GM18499 (cell line): ENCODE measurements at regions not wholly inside any gene's neighbourhood (a gene's known extent, or its start where the extent isn't known, plus 50 kb on each side); places are given as distances from the start of the nearest gene placed in this dataset.
"Not testable (repeated sequence)": the region's sequence is repeated elsewhere in the genome, so short reads cannot be mapped to it uniquely, and the experiment has no call there.

Experiments used
- ATAC-seq: cut with Tn5 transposase; IDR thresholded peaks from one replicate; pipeline ENCODE4 v1.9.1; 2021; ENCODE audit warnings: moderate number of reproducible peaks; ENCODE audit not compliant: insufficient read depth, unreplicated experiment

DNA sequence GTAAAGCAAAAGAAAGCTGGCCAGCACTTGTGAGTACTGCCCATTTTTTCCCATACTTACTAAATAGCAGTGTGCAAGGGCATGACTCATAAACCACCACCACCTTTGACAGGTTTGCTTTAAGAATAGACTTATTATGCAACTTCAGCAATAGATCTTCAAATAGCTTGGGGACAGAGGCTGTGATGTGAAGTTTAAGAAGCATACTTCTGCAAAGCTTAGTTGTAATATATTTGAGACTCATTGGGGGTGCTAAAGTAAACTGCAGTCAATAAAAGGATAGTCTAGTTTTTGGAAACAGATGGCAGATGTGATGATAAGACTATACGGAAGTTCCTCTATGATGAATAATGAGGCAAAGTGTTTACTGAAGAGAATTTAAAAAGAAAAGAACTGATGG lies 210.0 kb downstream of the PLA2G4A start:
- no peak for ATAC-seq

DNA sequence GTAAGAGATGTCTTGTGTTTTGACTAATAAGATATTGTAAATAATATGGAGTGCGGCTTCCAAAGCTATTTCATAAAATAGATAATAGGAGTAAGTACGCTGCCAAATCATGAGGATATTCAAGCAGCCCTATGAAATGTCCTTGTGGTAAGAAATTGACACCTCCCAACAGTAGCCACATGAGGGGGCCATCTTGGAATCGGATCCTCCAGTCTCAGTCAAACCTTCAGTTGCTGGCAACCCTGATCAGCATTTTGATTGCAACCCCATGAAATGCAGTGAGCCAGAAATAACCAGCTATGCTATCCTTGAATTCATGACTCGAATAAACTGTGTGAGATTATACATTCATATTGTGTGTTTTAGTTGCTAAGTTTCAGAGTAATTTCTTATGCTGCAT lies 212.4 kb downstream of the PLA2G4A start:
- ATAC-seq: no peak

DNA sequence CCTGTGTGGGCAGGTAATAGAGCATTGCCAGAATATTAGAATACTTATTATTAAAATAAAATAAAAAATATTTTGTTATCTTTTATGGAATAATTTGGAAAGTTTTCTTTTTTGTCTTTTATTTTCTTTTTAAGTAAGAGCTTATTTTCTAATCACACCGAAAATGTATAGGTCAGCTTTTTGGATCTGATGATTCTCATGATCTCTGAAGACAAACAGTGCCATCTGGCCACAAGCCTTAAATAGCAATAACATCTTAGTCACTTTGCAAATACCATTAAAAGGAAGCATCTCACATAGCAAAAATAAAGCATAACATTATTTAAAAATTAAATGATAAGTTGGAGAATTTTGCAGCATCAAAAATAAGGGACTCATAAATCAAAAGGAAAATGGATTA lies 213.8 kb downstream of the PLA2G4A start:
- ATAC-seq: no peak

DNA sequence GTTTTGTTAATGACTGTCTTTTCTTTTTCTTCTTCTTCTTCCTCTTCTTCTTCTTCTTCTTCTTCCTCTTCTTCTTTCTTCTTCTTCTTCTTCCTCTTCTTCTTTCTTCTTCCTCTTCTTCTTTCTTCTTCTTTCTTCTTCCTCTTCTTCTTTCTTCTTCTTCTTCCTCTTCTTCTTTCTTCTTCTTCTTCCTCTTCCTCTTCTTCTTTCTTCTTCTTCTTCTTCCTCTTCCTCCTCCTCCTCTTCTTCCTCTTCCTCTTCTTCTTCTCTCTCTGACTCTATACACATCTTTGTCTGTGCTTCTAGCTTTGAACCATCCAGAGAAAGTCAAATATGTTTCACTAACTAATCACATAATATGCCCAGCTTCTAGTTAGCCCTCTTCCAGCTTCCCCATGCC lies 214.7 kb downstream of the PLA2G4A start:
- not testable (repeated sequence) for ATAC-seq

DNA sequence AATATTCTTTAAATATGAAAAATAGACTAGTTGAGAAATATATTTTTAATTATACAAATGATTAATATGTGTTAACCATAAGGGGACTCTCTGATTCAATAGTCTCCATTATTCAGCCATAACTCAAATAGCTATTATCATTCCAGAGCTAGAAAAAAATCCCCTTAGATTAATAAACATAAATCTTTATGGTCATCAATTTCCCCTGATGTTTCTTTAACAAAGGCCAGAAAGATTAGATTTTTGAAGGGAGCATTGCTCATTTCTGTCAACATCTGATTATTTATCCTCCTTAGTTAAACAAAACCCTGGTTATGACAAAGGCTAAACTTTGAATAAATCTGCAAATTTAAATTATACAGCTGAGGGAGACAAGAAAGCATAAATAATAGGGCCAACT lies 215.7 kb downstream of the PLA2G4A start:
- no peak for ATAC-seq

DNA sequence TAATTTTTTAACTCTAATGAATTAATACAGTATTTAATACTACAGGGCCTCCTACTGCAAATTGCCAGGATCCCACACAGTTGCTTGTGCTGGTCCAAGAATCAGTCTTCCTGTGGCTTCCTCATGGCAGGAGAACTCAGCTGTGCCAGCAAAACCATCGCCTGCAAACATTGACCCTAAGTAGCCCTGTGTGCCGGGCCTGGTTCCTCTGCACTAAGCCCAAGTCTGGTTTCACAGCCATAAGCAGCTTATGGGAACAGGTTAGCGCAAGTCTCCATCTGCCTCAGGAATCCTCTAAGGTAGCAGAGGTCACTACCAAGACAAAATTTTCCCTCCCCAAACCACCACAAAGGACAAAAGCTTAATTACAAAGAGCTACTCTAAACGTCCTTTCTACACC lies 216.6 kb downstream of the PLA2G4A start:
- ATAC-seq: no peak

DNA sequence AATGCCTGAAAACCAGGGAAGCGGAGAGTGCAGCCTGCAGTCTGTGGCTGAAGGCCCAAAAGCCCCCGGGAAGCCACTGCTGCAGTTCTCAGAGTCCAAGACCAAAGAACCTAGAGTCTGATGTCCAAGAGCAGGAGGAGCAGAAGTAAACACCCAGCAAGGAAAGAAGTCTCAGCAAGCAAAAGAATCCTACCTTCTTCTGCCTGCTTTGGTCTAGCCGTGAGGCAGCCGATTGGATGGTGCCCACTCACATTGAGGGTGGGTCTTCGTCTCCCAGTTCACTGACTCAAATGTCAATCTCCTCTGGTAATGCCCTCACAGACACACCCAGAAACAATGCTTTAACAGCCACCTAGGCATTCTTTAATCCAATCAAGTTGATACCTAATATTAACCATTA lies 217.5 kb downstream of the PLA2G4A start:
- no peak for ATAC-seq

DNA sequence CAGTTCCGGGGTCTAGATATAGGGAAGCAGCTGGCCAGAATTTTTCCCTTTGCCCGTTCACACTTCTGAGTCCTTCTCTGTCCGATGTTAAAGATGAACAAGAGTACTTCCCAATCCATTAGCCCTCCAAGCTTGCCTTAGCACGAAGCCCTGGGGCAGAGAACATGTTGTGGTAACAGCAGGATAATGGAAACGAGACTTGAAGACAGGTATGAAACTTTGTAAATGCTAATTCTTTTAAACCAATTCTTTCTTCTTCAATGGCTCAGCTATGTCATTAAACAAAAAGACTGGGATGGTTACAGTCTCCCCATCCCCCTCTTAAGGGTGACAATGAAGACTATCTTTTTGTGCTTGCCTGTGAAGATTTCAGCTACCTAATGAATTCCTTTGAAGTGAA lies 218.5 kb downstream of the PLA2G4A start:
- no peak for ATAC-seq

DNA sequence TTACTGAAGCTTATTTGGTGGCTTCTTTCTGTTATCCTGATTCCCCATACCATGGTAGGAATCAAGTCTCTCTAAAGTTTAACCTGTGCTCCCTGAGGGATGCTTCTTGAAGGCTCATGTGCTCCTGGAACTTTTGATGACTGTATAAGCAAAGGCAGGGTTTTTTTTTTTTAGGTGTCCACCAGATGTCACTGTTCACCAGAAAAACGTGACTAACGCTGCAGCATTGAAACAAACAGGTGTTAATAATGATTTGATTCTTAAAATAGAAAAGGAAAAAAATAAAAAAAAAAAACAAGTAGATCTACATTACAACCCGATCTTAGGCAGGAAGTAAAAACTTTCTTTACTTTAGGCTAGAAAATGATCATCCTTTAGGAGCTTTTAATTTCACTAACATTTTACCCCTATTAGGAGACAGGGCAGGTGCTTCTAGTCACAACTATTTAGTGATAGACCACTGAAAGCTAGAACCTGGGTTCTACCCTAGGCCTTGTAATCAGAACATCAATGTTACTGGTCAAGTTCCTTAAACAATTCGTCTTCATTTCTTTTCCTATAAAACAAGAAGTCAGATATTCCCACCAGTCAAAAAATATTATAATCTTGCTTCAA lies 223.0 kb downstream of the PLA2G4A start:
- peak; percentile 83 for ATAC-seq

DNA sequence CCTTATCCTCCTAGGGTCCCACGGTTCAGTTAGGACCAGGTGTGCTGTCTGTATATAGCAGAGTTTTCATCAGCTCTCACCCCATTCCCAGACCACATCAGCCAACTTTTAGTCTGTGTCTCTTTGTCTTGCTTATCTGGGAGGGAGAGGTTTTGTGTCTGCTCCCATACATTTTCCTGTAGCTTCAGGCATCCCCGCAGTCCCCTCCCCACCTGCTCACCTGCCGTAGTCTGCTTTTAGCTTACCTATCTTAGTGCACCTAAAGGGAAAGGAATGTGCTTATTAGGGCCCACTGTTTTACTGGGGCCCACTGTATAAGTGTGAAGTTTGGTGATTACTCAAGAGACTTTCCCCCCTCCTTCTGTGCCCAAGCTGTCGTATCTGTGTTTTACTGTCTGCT lies 225.1 kb downstream of the PLA2G4A start:
- no peak for ATAC-seq

DNA sequence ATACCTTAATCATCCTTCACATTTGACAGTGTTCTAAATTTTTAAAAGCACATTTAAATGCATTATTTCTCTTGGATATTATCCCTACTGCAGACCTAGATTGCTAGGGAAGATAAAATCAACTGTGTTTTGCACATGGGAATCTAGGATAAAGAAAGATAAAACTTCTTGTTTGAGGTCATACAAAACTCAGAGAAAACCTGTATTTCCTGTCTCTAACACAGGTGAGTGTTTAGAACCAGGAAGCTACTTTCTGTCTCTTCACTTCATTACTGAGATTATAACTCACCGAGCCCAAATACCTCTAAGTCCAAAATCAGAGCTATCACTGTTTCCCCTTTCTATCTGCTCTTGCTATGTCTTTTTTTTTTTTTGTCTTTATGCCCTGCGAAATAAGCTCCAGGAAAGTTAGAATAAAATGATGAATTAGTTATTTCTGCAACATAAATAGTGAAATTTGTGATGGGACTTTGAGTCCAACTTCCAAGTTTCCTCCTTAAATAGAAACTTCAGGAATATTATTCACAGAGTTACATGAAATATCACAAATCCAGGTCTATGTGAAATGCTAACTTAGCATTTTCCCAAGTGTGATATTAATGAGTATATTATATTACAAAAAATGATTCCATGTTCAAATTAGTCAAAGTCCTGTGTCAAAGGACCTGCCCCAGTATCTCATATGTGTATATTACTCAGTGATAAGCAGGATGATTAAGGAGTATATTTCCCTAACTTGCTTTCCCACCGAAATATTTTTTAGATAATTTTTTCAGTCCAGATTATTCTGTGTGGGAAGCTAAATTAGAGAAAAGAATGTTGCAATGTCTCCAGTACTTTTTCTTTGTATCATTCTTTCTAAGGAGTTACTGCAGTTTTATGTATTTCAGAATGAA lies 226.4 kb downstream of the PLA2G4A start:
- ATAC-seq: no peak

DNA sequence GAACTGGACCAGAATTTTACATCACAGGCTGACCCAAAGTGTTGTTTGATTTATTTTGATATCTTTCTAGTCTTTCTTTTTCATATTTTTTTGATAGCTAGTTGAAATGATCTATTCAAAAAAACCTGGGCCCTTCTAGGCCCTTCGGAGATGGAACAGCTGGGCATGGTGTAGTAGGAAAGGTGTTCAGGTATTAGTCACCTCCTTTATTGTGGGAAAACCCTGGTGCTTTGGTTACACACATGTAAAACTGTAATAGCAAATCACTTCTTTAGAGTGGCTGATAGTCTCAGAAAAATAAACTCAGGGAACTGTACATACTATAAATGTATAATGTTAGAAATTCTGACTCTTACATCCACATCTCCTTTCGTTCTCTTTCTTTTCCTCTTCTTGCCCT lies 234.5 kb downstream of the PLA2G4A start:
- ATAC-seq: no peak

DNA sequence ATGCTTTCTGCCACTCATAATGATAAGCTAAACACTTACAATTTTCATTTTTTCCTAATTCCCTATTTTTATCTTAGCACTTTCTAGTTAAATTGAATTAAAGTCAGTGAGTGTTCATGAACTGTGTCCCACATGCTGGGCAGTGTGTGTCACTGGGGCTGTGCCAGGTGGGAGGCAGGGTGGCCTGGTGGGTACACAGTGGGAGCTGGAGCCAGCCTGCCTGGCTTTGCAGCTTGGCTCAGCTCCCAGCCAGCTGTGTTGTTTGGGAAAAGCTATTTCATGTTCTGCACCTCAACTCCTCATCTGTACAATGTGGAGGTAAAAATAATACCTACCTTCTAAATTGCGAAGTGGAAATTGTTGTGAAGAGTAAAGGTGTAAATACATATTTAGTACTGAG lies 238.4 kb downstream of the PLA2G4A start:
- ATAC-seq: no peak

DNA sequence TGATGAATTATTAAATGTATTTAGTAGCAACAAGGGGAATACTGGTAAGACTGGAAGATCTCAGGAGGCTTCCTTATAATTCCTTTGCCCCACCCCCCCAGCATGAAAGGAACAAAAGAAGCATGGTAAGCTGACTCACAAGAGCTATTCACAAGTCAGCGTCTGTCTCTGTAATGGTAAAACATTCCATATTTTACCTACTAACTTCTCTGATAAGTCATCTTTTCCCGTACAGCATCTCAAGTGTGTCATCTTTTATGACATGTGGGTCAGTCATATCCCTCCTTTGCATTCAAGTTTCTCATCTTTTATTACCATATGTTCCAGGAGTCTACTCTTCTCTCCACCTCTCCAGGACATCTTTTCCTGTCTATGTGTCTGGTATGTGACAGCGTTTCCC lies 241.3 kb downstream of the PLA2G4A start:
- ATAC-seq: no peak

DNA sequence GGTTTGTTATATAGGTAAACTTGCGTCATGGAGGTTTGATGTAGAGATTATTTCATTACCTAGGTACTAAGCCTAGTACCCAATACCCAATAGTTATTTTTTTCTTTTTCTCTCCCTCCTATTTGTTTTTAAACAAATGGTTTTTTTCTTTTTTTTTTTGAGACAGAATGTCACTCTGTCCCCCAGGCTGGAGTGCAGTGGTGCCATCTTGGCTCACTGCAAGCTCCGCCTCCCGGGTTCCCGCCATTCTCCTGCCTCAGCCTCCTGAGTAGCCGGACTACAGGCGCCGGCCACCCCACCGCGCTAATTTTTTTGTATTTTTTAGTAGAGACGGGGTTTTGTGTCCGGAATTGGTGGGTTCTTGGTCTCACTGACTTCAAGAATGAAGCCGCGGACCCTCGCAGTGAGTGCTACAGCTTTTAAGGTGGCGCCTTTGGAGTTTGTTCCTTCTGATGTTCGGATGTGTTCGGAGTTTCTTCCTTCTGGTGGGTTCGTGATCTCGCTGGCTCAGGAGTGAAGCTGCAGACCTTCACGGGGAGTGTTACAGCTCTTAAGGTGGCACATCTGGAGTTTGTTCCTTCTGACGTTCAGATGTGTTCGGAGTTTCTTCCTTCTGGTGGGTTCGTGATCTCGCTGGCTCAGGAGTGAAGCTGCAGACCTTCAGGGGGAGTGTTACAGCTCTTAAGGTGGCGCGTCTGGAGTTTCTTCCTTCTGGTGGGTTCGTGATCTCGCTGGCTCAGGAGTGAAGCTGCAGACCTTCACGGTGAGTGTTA lies 243.7 kb downstream of the PLA2G4A start:
- not testable (repeated sequence) for ATAC-seq

DNA sequence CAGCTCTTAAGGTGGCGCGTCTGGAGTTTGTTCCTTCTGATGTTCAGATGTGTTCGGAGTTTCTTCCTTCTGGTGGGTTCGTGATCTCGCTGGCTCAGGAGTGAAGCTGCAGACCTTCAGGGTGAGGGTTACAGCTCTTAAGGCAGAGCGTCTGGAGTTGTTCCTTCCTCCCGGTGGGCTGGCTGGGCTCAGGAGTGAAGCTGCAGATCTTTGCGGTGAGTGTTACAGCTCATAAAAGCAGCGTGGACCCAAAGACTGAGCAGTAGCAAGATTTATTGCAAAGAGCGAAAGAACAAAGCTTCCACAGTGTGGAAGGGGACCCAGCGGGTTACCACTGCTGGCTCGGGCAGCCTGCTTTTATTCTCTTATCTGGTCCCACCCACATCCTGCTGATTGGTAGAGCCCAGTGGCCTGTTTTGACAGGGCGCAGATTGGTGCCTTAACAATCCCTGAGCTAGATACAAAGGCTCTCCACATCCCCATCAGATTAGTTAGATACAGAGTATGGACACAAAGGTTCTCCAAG lies 244.3 kb downstream of the PLA2G4A start:
- ATAC-seq: not testable (repeated sequence)

DNA sequence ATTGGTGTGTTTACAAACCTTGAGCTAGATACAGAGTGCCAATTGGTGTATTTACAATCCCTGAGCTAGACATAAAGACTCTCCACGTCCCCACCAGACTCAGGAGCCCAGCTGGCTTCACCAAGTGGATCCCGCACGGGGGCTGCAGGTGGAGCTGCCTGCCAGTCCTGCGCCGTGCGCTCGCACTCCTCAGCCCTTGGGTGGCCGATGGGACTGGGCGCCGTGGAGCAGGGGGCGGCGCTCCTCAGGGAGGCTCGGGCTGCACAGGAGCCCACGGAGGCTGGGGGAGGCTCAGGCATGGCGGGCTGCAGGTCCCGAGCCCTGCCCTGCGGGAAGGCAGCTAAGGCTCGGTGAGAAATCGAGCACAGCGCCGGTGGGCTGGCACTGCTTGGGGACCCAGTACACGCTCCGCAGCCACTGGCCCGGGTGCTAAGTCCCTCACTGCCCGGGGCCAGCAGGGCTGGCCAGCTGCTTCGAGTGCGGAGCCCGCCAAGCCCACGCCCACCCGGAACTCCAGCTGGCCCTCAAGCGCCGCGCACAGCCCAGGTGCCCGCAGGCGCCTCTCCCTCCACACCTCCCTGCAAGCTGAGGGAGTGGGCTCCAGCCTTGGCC lies 245.0 kb downstream of the PLA2G4A start:
- ATAC-seq: not testable (repeated sequence)

DNA sequence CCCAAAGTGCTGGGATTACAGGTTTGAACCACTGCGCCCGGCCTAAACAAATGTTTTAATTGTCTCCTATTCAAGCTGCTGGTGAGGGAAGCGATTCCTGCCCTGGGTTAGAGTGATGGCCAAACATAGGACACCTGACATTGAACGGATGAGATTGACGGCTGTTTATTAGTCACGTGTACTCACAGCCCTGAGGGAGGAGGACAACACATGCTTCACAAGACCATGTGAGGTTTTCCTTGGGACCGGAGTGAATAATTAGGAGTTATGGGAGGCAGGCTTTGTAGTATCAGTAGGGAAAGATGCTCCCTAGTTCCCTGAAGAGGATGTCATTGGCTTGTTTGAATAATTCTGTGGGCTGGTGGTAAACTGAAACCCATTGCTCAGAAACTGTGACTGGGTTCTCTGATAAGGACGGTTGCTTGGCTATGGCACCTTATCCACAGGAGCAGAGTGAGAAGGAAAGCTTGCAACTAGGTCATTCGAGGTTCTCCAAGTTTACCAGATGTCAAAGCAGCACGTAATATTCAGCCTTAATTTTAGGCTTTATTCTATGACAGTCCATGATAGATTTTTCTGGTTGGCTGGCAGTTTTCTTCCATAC lies 245.8 kb downstream of the PLA2G4A start:
- ATAC-seq: no peak

DNA sequence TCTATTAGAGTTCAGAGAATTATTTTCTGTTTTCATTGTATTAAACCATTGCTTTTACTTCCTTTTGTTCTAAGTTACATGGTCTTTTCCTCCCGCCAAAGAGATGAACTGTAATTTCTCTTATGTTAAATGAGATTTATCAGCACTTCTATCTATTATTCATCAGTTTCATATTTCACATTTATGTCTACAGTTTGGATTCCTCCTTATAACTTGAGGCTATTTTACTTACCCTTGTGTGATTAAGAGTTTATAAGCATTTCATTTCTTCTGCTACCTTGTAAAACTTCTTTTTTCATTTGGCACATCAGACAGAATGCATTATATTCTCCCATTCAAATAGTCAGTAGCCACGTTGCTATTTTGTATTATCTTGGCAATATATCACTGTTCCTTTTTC lies 248.2 kb downstream of the PLA2G4A start:
- ATAC-seq: no peak

DNA sequence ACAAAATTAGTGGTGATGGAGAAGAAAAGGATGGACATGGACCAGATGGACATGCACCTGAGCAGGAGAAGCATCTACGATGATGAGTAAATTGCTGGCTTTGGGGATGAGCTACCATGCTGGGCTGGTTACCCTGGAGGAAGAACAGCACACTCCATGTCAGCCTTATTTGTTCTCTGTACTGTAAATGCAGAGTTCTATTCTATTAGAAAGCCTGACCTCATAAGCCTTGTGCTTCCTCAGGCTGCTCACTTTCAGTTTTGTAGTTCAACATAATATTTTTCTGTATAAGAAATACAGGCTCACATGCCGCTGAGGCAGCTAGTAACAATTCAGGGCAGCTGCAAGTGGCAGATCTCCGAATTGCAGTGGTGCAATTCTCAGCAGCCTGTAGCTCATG lies 249.6 kb downstream of the PLA2G4A start:
- no peak for ATAC-seq
